ENCODE measurements at regions not wholly inside any gene's neighbourhood (a gene's known extent, or its start where the extent isn't known, plus 50 kb on each side); places are given as distances from the start of the nearest gene placed in this dataset.
"Not testable (repeated sequence)": the region's sequence is repeated elsewhere in the genome, so short reads cannot be mapped to it uniquely, and the experiment has no call there.

DNA sequence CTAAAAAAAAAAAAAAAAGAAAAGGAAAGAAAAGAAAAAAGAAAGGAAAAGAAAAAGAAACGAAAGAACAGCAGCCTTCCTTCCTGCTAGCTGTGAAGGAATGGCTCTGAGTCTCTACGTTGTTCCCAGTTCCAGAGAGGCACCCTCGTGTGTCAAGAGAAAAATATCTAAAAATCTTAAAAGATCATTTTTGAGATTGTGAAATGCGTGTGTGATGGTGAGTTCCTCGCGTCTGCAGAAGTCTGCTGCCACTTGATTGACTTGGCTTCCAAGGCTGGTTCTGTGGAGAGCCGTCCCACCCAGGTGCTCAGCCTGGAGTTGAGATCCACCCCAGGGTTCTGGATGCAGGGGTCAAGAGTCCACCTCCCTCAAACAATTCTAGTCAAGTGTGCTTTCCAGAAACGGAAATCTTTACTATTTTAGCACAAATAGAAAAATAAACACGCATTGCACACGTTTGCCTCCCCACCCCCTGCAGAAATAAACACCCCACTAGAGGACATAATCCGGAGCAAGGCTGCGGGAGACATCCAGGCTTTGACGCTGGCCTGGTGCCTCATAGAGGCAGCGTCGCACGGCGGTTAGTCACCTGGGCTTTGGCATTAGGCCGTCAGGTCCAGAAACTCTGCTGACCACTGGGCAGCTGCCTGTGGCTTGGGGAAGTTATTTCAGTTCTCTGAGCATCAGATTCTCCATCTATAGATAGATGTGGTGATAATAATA, 265.4 kb downstream of the FAM43A start:
- Histone ChIP-seq H3K4me3 (ENCODE audit: low read depth in 2 of 2, low read length in 1 of 2) (no peak overlapping the region), H2AFZ (ENCODE audit: low read depth) (no peak overlapping the region), H3K36me3 (replicated peaks in 1 of 2; ENCODE audit: control insufficient read depth in 1 of 2, insufficient read depth in 2 of 2, low read length in 1 of 2) (no peaks in the 10 kb centered on the region), H3K27ac (ENCODE audit: low read depth in 2 of 2, low read length in 1 of 2) (no peak overlapping the region), H3K4me1 (ENCODE audit: control insufficient read depth in 1 of 2, insufficient read depth in 2 of 2, low read depth in 1 of 2, low read length in 1 of 2) (peaks cover 0 to 18% of the 10 kb centered on the region in 2 experiments; a peak in 2 of 4 replicates), H3K9me3 (no peaks in the 10 kb centered on the region), H3K27me3 (ENCODE audit: insufficient read depth) (no peaks in the 10 kb centered on the region), H3K79me2 (ENCODE audit: insufficient read depth) (no peaks in the 10 kb centered on the region), H3K9me2 (no peaks in the 10 kb centered on the region), H3K9ac (no peak overlapping the region), H4K20me1 (ENCODE audit: insufficient read depth) (no peaks in the 10 kb centered on the region), H3F3A (replicated peaks; ENCODE audit: insufficient read depth) (no peaks in the 10 kb centered on the region), H3K4me2 (no peak overlapping the region)
- CTCF ChIA-PET = no interaction called here
- no peak for TF ChIP-seq TCF12 (IDR thresholded peaks at IDR 0.05)
- TF ChIP-seq, protein P1, sequence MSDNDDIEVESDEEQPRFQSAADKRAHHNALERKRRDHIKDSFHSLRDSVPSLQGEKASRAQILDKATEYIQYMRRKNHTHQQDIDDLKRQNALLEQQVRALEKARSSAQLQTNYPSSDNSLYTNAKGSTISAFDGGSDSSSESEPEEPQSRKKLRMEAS (IDR thresholded peaks at IDR 0.05; ENCODE audit: low read depth) = no peak
- TF ChIP-seq ELF1 (IDR thresholded peaks at IDR 0.05) = no peak
- TF ChIP-seq EZH2phosphoT487 (IDR thresholded peaks at IDR 0.05; ENCODE audit: borderline replicate concordance, low read depth) = no peak
- TF ChIP-seq NRF1 (IDR thresholded peaks at IDR 0.05; ENCODE audit: low read depth, low read length) = no peak
- no peak for TF ChIP-seq TEAD4 (IDR thresholded peaks at IDR 0.05; ENCODE audit: borderline replicate concordance, insufficient read depth)
- TF ChIP-seq GATA2 (CRISPR knock-in tag; IDR thresholded peaks at IDR 0.05) = no peak
- TF ChIP-seq MEF2A (IDR thresholded peaks at IDR 0.05; ENCODE audit: borderline replicate concordance, low read depth) = no peak
- TF ChIP-seq, protein P2, sequence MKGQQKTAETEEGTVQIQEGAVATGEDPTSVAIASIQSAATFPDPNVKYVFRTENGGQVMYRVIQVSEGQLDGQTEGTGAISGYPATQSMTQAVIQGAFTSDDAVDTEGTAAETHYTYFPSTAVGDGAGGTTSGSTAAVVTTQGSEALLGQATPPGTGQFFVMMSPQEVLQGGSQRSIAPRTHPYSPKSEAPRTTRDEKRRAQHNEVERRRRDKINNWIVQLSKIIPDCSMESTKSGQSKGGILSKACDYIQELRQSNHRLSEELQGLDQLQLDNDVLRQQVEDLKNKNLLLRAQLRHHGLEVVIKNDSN (IDR thresholded peaks at IDR 0.05; ENCODE audit: borderline replicate concordance, low read depth) = no peak
- TF ChIP-seq, protein P3, sequence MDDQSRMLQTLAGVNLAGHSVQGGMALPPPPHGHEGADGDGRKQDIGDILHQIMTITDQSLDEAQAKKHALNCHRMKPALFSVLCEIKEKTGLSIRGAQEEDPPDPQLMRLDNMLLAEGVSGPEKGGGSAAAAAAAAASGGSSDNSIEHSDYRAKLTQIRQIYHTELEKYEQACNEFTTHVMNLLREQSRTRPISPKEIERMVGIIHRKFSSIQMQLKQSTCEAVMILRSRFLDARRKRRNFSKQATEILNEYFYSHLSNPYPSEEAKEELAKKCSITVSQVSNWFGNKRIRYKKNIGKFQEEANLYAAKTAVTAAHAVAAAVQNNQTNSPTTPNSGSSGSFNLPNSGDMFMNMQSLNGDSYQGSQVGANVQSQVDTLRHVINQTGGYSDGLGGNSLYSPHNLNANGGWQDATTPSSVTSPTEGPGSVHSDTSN (IDR thresholded peaks at IDR 0.05) = no peak
- TF ChIP-seq YY1 (IDR thresholded peaks at IDR 0.05; ENCODE audit: low read depth) = no peak
- TF ChIP-seq CHD2 (IDR thresholded peaks at IDR 0.05; ENCODE audit: low read length, partially characterized antibody) = no peak
- no peak for TF ChIP-seq RCOR1 (IDR thresholded peaks at IDR 0.05; ENCODE audit: low read length)
- TF ChIP-seq, protein P4, sequence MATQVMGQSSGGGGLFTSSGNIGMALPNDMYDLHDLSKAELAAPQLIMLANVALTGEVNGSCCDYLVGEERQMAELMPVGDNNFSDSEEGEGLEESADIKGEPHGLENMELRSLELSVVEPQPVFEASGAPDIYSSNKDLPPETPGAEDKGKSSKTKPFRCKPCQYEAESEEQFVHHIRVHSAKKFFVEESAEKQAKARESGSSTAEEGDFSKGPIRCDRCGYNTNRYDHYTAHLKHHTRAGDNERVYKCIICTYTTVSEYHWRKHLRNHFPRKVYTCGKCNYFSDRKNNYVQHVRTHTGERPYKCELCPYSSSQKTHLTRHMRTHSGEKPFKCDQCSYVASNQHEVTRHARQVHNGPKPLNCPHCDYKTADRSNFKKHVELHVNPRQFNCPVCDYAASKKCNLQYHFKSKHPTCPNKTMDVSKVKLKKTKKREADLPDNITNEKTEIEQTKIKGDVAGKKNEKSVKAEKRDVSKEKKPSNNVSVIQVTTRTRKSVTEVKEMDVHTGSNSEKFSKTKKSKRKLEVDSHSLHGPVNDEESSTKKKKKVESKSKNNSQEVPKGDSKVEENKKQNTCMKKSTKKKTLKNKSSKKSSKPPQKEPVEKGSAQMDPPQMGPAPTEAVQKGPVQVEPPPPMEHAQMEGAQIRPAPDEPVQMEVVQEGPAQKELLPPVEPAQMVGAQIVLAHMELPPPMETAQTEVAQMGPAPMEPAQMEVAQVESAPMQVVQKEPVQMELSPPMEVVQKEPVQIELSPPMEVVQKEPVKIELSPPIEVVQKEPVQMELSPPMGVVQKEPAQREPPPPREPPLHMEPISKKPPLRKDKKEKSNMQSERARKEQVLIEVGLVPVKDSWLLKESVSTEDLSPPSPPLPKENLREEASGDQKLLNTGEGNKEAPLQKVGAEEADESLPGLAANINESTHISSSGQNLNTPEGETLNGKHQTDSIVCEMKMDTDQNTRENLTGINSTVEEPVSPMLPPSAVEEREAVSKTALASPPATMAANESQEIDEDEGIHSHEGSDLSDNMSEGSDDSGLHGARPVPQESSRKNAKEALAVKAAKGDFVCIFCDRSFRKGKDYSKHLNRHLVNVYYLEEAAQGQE (IDR thresholded peaks at IDR 0.05; ENCODE audit: low read depth, low read length) = no peak
- no peak for TF ChIP-seq JUND (IDR thresholded peaks at IDR 0.05)
- 77% methylated on average over 16 of the region's 18 CpGs for WGBS (ENCODE audit: low lambda C conversion rate)
- POLR2A ChIA-PET = interaction anchor here (0.7 kb wide), 1 partner anchor 152 kb away, joined by 3 read pairs; no protein-coding TSS in a partner anchor
- DNase-seq = no peak

DNA sequence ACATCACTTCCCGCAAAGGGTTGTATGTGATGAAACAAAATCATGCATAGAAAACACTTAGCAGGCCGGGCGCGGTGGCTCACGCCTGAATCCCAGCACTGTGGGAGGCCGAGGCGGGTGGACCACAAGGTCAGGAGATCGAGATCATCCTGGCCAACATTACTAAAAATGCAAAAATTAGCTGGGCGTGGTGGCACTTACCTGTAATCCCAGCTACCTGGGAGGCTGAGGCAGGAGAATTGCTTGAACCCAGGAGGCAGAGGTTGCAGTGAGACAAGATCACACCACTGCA, 265.9 kb downstream of the FAM43A start:
- H3K9me3 ChIP-seq; H3K79me2 ChIP-seq (ENCODE audit: insufficient read depth); H3K36me3 ChIP-seq (replicated peaks in 1 of 2; ENCODE audit: control insufficient read depth in 1 of 2, insufficient read depth in 2 of 2, low read length in 1 of 2); H3F3A ChIP-seq (replicated peaks; ENCODE audit: insufficient read depth); H3K4me3 ChIP-seq (ENCODE audit: low read depth in 2 of 2, low read length in 1 of 2); H3K9ac ChIP-seq; POLR2A ChIA-PET; H4K20me1 ChIP-seq (ENCODE audit: insufficient read depth); DNase-seq; H3K27me3 ChIP-seq (ENCODE audit: insufficient read depth); H3K4me2 ChIP-seq; CTCF ChIA-PET; H2AFZ ChIP-seq (ENCODE audit: low read depth); H3K27ac ChIP-seq (ENCODE audit: low read depth in 2 of 2, low read length in 1 of 2); H3K9me2 ChIP-seq: not testable (repeated sequence)
- peaks cover 0 to 18% of the 10 kb centered on the region in 2 experiments; a peak in 2 of 4 replicates for H3K4me1 ChIP-seq (ENCODE audit: control insufficient read depth in 1 of 2, insufficient read depth in 2 of 2, low read depth in 1 of 2, low read length in 1 of 2)
- WGBS (ENCODE audit: low lambda C conversion rate) = 75% methylated on average over 9 of the region's 9 CpGs
